Prostate gland (tissue), 2 donors: ENCODE measurements at regions not wholly inside any gene's neighbourhood (a gene's known extent, or its start where the extent isn't known, plus 50 kb on each side); places are given as distances from the start of the nearest gene placed in this dataset.
A peak's percentile ranks its signal among the peaks of the same experiment; 100 is the strongest.

Experiments
- DNase-seq: peaks from one replicate; pipeline ENCODE4 v3.0.0-alpha.2; 2019; ENCODE audit warnings: low spot score
- H3K27ac ChIP-seq, 2 donors: fragments of 200-600 bp; sonication (generic); 2 replicates each; pipeline ENCODE4 v1.5.1; 2017 to 2019
- H3K27me3 ChIP-seq: fragments of 200-600 bp; sonication (generic); replicated peaks from 2 replicates; pipeline ENCODE4 v1.5.1; 2019; ENCODE audit not compliant: insufficient read depth
- H3K36me3 ChIP-seq, 2 donors: fragments of 200-600 bp; sonication (generic); 1 replicate in 1 of 2; 2 replicates in 1 of 2; pipeline versions ENCODE4 v1.5.1 to v1.8.1; 2017 to 2019
- H3K4me1 ChIP-seq: fragments of 200-600 bp; sonication (generic); replicated peaks from 2 replicates; pipeline ENCODE4 v1.5.1; 2019
- H3K4me3 ChIP-seq, 2 donors: fragments of 200-600 bp; sonication (generic); 2 replicates each; pipeline ENCODE4 v1.5.1; 2017 to 2019
- H3K9me3 ChIP-seq: fragments of 200-600 bp; sonication (generic); 2 replicates; pipeline ENCODE4 v1.5.1; 2017
- CTCF ChIP-seq, 4 experiments: fragments of 200-600 bp in 2 of 4; fragments of 450-650 bp in 2 of 4; sonication (generic) in 2 of 4; IDR thresholded peaks; 1 replicate in 3 of 4; 2 replicates in 1 of 4; pipeline ENCODE4 v1.5.1; 2016 to 2019; ENCODE audit warnings: antibody characterized with exemption in 4 of 4, mild to moderate bottlenecking in 2 of 4, moderate library complexity in 2 of 4
- POLR2A ChIP-seq: fragments of 450-650 bp; IDR thresholded peaks from one replicate; pipeline ENCODE4 v1.6.1; 2016; ENCODE audit warnings: antibody characterized with exemption, mild to moderate bottlenecking
- POLR2AphosphoS5 ChIP-seq: sonication (generic); formaldehyde crosslinking; IDR thresholded peaks from one replicate; pipeline ENCODE4 v1.6.1; 2017; ENCODE audit warnings: antibody characterized with exemption
- WGBS: methylation state at CpG from one replicate; pipeline ENCODE4 v1.1.5; 2018; 5-methylcytosine and 5-hydroxymethylcytosine counted together
- intact Hi-C: fragments of 100-400 bp; cut with DNase I; formaldehyde crosslinking; loops from one replicate; pipeline ENCODE4 v1.14.2; 2022

GRCh38 chr9:81517954-81518353 lies 171.4 kb downstream of the TLE1 start:
- DNase-seq, result no peak
- no peaks in the 10 kb centered on the region for H3K36me3 ChIP-seq
- no peaks in the 10 kb centered on the region for H3K27me3 ChIP-seq
- 62% methylated on average over 2 of the region's 2 CpGs for WGBS
- H3K4me3 ChIP-seq, result no peak overlapping the region
- H3K9me3 ChIP-seq, result no peaks in the 10 kb centered on the region
- TF ChIP-seq POLR2AphosphoS5, result no peak
- H3K4me1 ChIP-seq, result no peaks in the 10 kb centered on the region
- H3K27ac ChIP-seq, result no peak overlapping the region
- intact Hi-C loops, result loop anchor here (10.0 kb wide), 1 partner anchor 1087 kb away; no protein-coding TSS in a partner anchor

- no peaks in the 10 kb centered on the region for H3K9me3 ChIP-seq
- H3K27me3 ChIP-seq, result no peaks in the 10 kb centered on the region
- no peaks in the 10 kb centered on the region for H3K4me1 ChIP-seq
- intact Hi-C loops, result loop anchor here (10.0 kb wide), 1 partner anchor 1092 kb away; no protein-coding TSS in a partner anchor
- WGBS, result 50% methylated on average over 2 of the region's 2 CpGs
- no peak overlapping the region for H3K4me3 ChIP-seq
- DNase-seq, result no peak
- no peak for TF ChIP-seq CTCF (IDR thresholded peaks at IDR 0.05)
- no peak for TF ChIP-seq POLR2AphosphoS5
- no peak for TF ChIP-seq POLR2A
- H3K36me3 ChIP-seq, result no peaks in the 10 kb centered on the region
- H3K27ac ChIP-seq, result no peak overlapping the region
Observed at GRCh38 chr9:81513059-81513458, 176.3 kb downstream of the TLE1 start.

GRCh38 chr9:81512641-81513040 lies 176.7 kb downstream of the TLE1 start:
- TF ChIP-seq POLR2AphosphoS5 (no peak), POLR2A (no peak), CTCF (IDR thresholded peaks at IDR 0.05) (no peak)
- H3K27ac ChIP-seq, result no peak overlapping the region
- intact Hi-C loops, result loop anchor here (10.0 kb wide), 1 partner anchor 1092 kb away; no protein-coding TSS in a partner anchor
- H3K36me3 ChIP-seq, result no peaks in the 10 kb centered on the region
- no peaks in the 10 kb centered on the region for H3K9me3 ChIP-seq
- no peak overlapping the region for H3K4me3 ChIP-seq
- H3K27me3 ChIP-seq, result no peaks in the 10 kb centered on the region
- 88% methylated on average over 1 of the region's 1 CpG for WGBS
- no peaks in the 10 kb centered on the region for H3K4me1 ChIP-seq
- DNase-seq, result no peak

- Histone ChIP-seq H3K9me3 (no peaks in the 10 kb centered on the region), H3K27me3 (no peaks in the 10 kb centered on the region), H3K36me3 (no peaks in the 10 kb centered on the region), H3K4me1 (no peaks in the 10 kb centered on the region), H3K27ac (no peak overlapping the region), H3K4me3 (no peak overlapping the region)
- no peak for DNase-seq
- WGBS, result 97% methylated on average over 12 of the region's 12 CpGs
- no peak for TF ChIP-seq POLR2AphosphoS5
- intact Hi-C loops, result no loop called here
Observed at GRCh38 chr9:81508476-81508875, 180.9 kb downstream of the TLE1 start.

GRCh38 chr9:81506941-81507864 lies 182.1 kb downstream of the TLE1 start:
- no peak for DNase-seq
- no peaks in the 10 kb centered on the region for H3K4me1 ChIP-seq
- no peak for TF ChIP-seq POLR2A
- TF ChIP-seq POLR2AphosphoS5, result no peak
- no peak for TF ChIP-seq CTCF (IDR thresholded peaks at IDR 0.05)
- H3K36me3 ChIP-seq, result no peaks in the 10 kb centered on the region
- WGBS, result 95% methylated on average over 21 of the region's 32 CpGs
- intact Hi-C loops, result no loop called here
- no peaks in the 10 kb centered on the region for H3K9me3 ChIP-seq
- H3K27me3 ChIP-seq, result no peaks in the 10 kb centered on the region
- no peak overlapping the region for H3K4me3 ChIP-seq
- H3K27ac ChIP-seq, result no peak overlapping the region

GRCh38 chr9:81499594-81499993 lies 189.8 kb downstream of the TLE1 start:
- Histone ChIP-seq H3K9me3 (no peaks in the 10 kb centered on the region), H3K36me3 (no peaks in the 10 kb centered on the region), H3K27me3 (no peaks in the 10 kb centered on the region), H3K4me1 (no peaks in the 10 kb centered on the region), H3K4me3 (no peak overlapping the region), H3K27ac (peak overlapping the region; percentile 57 to 63)
- no peak for TF ChIP-seq CTCF (IDR thresholded peaks at IDR 0.05)
- no peak for TF ChIP-seq POLR2AphosphoS5
- intact Hi-C loops, result loop anchor here (5.0 to 10.0 kb wide), 5 partner anchors 83 to 1345 kb away; partner anchors contain the start of gene TLE1
- 24% methylated on average over 2 of the region's 2 CpGs for WGBS
- DNase-seq, result no peak
